Peyer's patch (tissue), 4 donors: ENCODE measurements at regions not wholly inside any gene's neighbourhood (a gene's known extent, or its start where the extent isn't known, plus 50 kb on each side); places are given as distances from the start of the nearest gene placed in this dataset.

Experiments
- DNase-seq, 3 donors: peaks; one replicate each; pipeline ENCODE4 v3.0.0-alpha.2; 2017 to 2019
- H3K27ac ChIP-seq, 4 donors: fragments of 200-600 bp; sonication (generic); one replicate each; pipeline ENCODE4 v1.5.1; 2016 to 2019
- H3K27me3 ChIP-seq, 2 donors: fragments of 200-600 bp; sonication (generic); one replicate each; pipeline ENCODE4 v1.5.1; 2019
- H3K36me3 ChIP-seq, 3 donors: fragments of 200-600 bp; sonication (generic); one replicate each; pipeline ENCODE4 v1.5.1; 2016 to 2019
- H3K4me1 ChIP-seq, 4 donors: fragments of 200-600 bp; sonication (generic); one replicate each; pipeline ENCODE4 v1.5.1; 2016 to 2019
- H3K4me3 ChIP-seq, 4 donors: fragments of 200-600 bp; sonication (generic); 1 replicate in 3 of 4; 2 replicates in 1 of 4; pipeline ENCODE4 v1.5.1; 2016 to 2019; ENCODE audit warnings: mild to moderate bottlenecking in 1 of 4
- H3K9me3 ChIP-seq, 4 donors: fragments of 200-600 bp; sonication (generic); one replicate each; pipeline ENCODE4 v1.5.1; 2016 to 2019; ENCODE audit warnings: mild to moderate bottlenecking in 1 of 4
- POLR2A ChIP-seq, 2 donors: fragments of 450-650 bp; IDR thresholded peaks; one replicate each; pipeline ENCODE4 v1.5.1; 2017; ENCODE audit warnings: antibody characterized with exemption in 2 of 2, mild to moderate bottlenecking in 2 of 2, moderate library complexity in 2 of 2
- TF ChIP-seq, protein P1 (sequence below), 6 experiments: fragments of 450-650 bp in 4 of 6; fragments of 200-600 bp in 2 of 6; sonication (generic) in 1 of 6; IDR thresholded peaks; one replicate each; pipeline ENCODE4 v1.5.1; 2017 to 2019; ENCODE audit warnings: antibody characterized with exemption in 6 of 6, mild to moderate bottlenecking in 3 of 6, moderate library complexity in 1 of 6

DNA sequence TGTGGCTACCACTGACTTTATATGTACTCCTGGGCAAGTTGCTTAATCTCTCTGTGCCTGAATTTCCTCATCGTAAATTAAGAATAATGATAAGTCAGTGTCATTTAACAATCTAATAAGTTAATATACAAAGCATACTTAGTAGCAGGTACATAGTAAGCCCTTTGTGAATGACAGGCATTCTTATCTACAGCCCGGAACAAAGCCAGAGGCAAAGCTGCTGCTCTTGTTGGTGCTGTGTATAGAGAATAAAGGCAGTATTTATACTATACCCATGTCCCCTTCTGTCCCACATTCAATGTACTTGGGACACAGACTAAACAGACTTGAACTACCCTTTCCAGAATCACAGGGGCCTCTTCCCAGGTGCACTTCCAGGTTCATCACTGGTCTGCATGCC, 229.7 kb upstream of the NCAM1 start:
- Histone ChIP-seq H3K36me3 (no peaks in the 10 kb centered on the region), H3K4me3 (no peak overlapping the region), H3K4me1 (no peaks in the 10 kb centered on the region), H3K9me3 (no peaks in the 10 kb centered on the region), H3K27me3 (no peaks in the 10 kb centered on the region), H3K27ac (no peak overlapping the region)
- no peak for DNase-seq
- TF ChIP-seq POLR2A (IDR thresholded peaks at IDR 0.05): no peak
- TF ChIP-seq, protein P1, sequence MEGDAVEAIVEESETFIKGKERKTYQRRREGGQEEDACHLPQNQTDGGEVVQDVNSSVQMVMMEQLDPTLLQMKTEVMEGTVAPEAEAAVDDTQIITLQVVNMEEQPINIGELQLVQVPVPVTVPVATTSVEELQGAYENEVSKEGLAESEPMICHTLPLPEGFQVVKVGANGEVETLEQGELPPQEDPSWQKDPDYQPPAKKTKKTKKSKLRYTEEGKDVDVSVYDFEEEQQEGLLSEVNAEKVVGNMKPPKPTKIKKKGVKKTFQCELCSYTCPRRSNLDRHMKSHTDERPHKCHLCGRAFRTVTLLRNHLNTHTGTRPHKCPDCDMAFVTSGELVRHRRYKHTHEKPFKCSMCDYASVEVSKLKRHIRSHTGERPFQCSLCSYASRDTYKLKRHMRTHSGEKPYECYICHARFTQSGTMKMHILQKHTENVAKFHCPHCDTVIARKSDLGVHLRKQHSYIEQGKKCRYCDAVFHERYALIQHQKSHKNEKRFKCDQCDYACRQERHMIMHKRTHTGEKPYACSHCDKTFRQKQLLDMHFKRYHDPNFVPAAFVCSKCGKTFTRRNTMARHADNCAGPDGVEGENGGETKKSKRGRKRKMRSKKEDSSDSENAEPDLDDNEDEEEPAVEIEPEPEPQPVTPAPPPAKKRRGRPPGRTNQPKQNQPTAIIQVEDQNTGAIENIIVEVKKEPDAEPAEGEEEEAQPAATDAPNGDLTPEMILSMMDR (IDR thresholded peaks at IDR 0.05): no peak

DNA sequence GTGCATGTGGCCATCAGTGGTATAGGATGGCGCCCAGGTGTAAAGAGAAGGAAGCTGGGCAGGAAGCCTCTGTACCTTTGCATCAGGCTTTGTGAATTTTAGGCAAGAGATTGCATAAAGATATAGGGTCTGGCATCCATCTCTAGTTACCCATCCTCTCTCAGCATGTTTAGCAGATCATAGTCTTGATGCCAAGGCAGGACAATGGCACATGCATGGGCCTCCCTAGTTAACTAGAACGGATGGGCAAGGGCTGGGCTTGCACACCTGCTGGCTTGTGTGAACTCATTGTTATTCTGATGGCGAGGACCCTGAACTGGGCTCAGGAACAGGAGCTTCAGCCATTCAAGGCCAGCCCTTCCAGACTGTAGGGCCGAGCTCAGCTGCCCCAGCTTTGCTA, 229.2 kb upstream of the NCAM1 start:
- no peaks in the 10 kb centered on the region for H3K9me3 ChIP-seq
- no peak for DNase-seq
- no peaks in the 10 kb centered on the region for H3K27me3 ChIP-seq
- no peak overlapping the region for H3K27ac ChIP-seq
- H3K4me3 ChIP-seq: no peak overlapping the region
- no peaks in the 10 kb centered on the region for H3K4me1 ChIP-seq
- H3K36me3 ChIP-seq: no peaks in the 10 kb centered on the region
- TF ChIP-seq POLR2A (IDR thresholded peaks at IDR 0.05): no peak
- TF ChIP-seq, protein P1 (IDR thresholded peaks at IDR 0.05): no peak

DNA sequence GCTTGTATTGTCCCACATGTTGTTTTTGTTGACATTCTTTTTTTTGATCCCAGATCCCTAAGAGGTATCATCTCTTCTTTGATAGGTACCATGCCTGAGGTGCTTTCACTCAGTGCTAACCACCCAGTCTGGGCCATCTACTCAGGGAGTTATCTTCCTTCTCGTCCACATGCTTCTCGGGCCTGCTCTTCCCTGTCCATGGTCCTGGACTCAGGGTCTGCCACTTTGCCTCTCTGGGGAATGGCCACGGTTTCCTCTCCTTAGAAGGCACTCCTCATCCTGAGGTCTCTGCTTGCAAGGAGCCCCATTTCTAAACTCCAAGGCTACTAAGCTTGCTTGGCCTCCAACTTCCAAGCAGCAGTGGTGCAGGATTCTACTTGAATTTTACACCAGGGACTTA, 227.0 kb upstream of the NCAM1 start:
- no peaks in the 10 kb centered on the region for H3K36me3 ChIP-seq
- no peak for DNase-seq
- no peak overlapping the region for H3K4me3 ChIP-seq
- TF ChIP-seq, protein P1 (IDR thresholded peaks at IDR 0.05): no peak
- no peak for TF ChIP-seq POLR2A (IDR thresholded peaks at IDR 0.05)
- no peaks in the 10 kb centered on the region for H3K9me3 ChIP-seq
- H3K27ac ChIP-seq: no peak overlapping the region
- H3K4me1 ChIP-seq: no peaks in the 10 kb centered on the region
- H3K27me3 ChIP-seq: no peaks in the 10 kb centered on the region

DNA sequence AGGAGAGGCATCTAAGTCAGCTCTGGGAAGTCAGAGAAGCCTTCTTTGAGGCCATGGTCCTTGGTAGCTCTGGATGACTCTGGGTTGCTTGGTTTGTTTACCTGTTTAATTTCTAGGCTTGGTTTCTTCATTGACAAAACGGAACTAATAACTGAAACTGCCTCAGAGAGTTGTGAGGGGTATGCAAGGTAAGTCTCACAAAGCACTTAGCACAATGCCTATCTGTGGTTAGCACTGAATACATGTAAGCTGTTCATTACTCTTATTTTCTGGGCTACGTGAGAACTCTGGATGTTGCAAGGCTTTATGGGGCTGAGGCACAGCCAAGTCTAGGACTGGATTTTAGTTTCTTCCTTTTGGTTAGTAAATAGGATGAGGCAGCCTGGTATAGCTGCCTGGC, 225.8 kb upstream of the NCAM1 start:
- no peaks in the 10 kb centered on the region for H3K36me3 ChIP-seq
- H3K27me3 ChIP-seq: no peaks in the 10 kb centered on the region
- DNase-seq: no peak
- H3K4me1 ChIP-seq: no peaks in the 10 kb centered on the region
- H3K9me3 ChIP-seq: no peaks in the 10 kb centered on the region
- no peak overlapping the region for H3K27ac ChIP-seq
- TF ChIP-seq, protein P1 (IDR thresholded peaks at IDR 0.05): no peak
- TF ChIP-seq POLR2A (IDR thresholded peaks at IDR 0.05): no peak
- no peak overlapping the region for H3K4me3 ChIP-seq

DNA sequence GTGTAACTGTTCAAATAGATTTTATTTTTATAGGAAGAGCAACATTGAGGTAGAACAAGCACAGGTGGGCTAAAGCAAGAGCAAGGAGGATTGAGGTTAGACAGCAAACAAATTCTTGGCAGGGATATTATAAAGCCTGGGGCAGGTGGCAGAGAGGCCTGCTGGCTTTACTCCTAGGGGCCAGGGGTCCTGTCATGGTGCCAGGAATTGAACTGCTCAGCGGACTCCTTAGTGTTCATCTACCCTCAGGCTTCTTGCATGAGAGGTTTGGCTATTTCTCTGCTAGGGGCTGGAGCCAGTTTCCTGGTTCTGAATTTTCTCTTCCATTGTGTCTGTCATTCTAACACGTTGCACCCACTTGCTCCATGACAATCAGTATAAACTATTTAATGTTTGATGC, 217.2 kb upstream of the NCAM1 start:
- Histone ChIP-seq H3K27me3 (no peaks in the 10 kb centered on the region), H3K27ac (no peak overlapping the region), H3K4me3 (no peak overlapping the region), H3K36me3 (no peaks in the 10 kb centered on the region), H3K4me1 (no peaks in the 10 kb centered on the region), H3K9me3 (no peaks in the 10 kb centered on the region)
- no peak for DNase-seq
- TF ChIP-seq, protein P1 (IDR thresholded peaks at IDR 0.05): no peak
- no peak for TF ChIP-seq POLR2A (IDR thresholded peaks at IDR 0.05)

DNA sequence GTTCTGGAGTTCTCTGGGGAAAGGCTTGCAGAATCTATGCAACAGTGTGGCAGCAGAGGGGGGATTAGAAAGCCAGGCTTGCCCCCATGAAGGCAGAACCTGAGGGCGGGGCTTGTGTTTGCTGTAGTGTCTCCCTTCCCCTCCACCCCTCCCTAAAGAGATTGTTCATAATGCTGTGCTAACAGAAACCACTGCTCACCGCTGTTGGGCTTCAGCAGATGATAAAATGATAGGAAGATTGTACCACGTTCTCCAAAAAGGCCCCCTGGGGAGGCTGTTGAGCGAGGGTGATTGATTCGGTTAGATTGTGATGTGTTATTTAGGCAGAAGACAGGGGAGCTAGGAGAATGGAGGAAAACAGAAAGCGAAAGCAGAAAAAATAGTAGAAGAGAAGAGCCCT, 215.2 kb upstream of the NCAM1 start:
- no peaks in the 10 kb centered on the region for H3K27me3 ChIP-seq
- H3K4me1 ChIP-seq: no peaks in the 10 kb centered on the region
- no peak overlapping the region for H3K27ac ChIP-seq
- H3K9me3 ChIP-seq: no peaks in the 10 kb centered on the region
- no peak for TF ChIP-seq POLR2A (IDR thresholded peaks at IDR 0.05)
- TF ChIP-seq, protein P1 (IDR thresholded peaks at IDR 0.05): no peak
- no peaks in the 10 kb centered on the region for H3K36me3 ChIP-seq
- DNase-seq: no peak
- H3K4me3 ChIP-seq: no peak overlapping the region
